ENCODE measurements at regions not wholly inside any gene's neighbourhood (a gene's known extent, or its start where the extent isn't known, plus 50 kb on each side); places are given as distances from the start of the nearest gene placed in this dataset.

DNA sequence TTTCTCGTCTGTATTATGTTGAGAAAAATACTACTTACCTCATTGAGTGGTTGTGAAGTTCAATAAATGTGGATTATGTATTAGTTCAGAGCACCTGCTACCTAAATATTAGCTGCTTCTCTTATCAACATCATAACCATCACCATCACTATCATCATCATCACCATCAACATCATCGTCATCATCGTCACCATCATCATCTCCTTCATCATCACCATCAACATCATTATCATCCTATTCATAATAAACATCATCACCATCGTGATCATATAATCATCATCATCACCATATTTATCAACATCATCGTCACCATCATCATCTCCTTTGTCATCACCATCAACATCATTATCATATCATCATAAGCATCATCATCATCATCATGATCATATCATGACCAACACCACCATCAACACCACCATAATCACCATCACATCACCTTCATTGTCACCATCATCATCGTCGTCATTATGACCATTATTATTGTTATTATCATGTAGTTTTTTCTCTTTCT is 181.0 kb upstream of the ADCY2 start:
- TF ChIP-seq TAF1 (IDR thresholded peaks at IDR 0.05; ENCODE audit: low read depth) (no peak), MAX (IDR thresholded peaks at IDR 0.05) (no peak), RAD21 (IDR thresholded peaks at IDR 0.05; ENCODE audit: low read depth) (no peak), EP300 (IDR thresholded peaks at IDR 0.05; ENCODE audit: borderline replicate concordance) (no peak), ZBTB7A (IDR thresholded peaks at IDR 0.05; ENCODE audit: low read depth) (no peak), NFIC (IDR thresholded peaks at IDR 0.05) (no peak)
- TF ChIP-seq, protein P1, sequence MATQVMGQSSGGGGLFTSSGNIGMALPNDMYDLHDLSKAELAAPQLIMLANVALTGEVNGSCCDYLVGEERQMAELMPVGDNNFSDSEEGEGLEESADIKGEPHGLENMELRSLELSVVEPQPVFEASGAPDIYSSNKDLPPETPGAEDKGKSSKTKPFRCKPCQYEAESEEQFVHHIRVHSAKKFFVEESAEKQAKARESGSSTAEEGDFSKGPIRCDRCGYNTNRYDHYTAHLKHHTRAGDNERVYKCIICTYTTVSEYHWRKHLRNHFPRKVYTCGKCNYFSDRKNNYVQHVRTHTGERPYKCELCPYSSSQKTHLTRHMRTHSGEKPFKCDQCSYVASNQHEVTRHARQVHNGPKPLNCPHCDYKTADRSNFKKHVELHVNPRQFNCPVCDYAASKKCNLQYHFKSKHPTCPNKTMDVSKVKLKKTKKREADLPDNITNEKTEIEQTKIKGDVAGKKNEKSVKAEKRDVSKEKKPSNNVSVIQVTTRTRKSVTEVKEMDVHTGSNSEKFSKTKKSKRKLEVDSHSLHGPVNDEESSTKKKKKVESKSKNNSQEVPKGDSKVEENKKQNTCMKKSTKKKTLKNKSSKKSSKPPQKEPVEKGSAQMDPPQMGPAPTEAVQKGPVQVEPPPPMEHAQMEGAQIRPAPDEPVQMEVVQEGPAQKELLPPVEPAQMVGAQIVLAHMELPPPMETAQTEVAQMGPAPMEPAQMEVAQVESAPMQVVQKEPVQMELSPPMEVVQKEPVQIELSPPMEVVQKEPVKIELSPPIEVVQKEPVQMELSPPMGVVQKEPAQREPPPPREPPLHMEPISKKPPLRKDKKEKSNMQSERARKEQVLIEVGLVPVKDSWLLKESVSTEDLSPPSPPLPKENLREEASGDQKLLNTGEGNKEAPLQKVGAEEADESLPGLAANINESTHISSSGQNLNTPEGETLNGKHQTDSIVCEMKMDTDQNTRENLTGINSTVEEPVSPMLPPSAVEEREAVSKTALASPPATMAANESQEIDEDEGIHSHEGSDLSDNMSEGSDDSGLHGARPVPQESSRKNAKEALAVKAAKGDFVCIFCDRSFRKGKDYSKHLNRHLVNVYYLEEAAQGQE (IDR thresholded peaks at IDR 0.05; ENCODE audit: low read depth) = no peak

Data from Ishikawa (cell line).